GM12878 (cell line): ENCODE measurements at regions not wholly inside any gene's neighbourhood (a gene's known extent, or its start where the extent isn't known, plus 50 kb on each side); places are given as distances from the start of the nearest gene placed in this dataset.

Source experiments
- ATAC-seq: fragments of 200-7000 bp; cut with Tn5 transposase; 3 replicates; pipeline ENCODE4 v1.9.1; 2020; ENCODE audit warnings: mild to moderate bottlenecking, moderate library complexity
- BruUV-seq: library from RNA; stranded (reverse); fragments of 400-500 nt; replicated peaks from 2 replicates; lab custom pipeline; 2021; lab: Mats Ljungman, UMichigan
- CTCF ChIA-PET: fragments of 300-600 bp; sonication (Branson Sonifier 250); formaldehyde crosslinking; extraction: SDS; loops from one replicate; lab custom pipeline; 2021; ENCODE audit warnings: inconsistent platforms; lab: Yijun Ruan, JAX
- POLR2A ChIA-PET: fragments of 350-600 bp; formaldehyde crosslinking; extraction: SDS; loops from one replicate; lab custom pipeline; 2021; ENCODE audit warnings: inconsistent platforms; lab: Charles Lee
- RAD21 ChIA-PET: fragments of 300-600 bp; sonication (Branson Sonifier 250); formaldehyde crosslinking; loops from one replicate; lab custom pipeline; 2023; ENCODE audit warnings: antibody characterized with exemption; ENCODE audit not compliant: unreplicated experiment; lab: Charles Lee
- SMC1A ChIA-PET: fragments of 300-600 bp; sonication (Branson Sonifier 250); formaldehyde crosslinking; loops from one replicate; lab custom pipeline; 2023; ENCODE audit not compliant: unreplicated experiment, uncharacterized antibody; lab: Charles Lee
- DNase-seq: peaks from one replicate; pipeline ENCODE4 v3.0.0-alpha.2; 2011; ENCODE audit warnings: low read depth, low spot score
- FAIRE-seq: peaks from 3 replicates; lab custom pipeline; 2011; peaks lifted over from hg19 to GRCh38; lab: Jason Lieb, UNC
- H2AFZ ChIP-seq: 2 replicates; pipeline ENCODE4 v1.6.0; 2011; ENCODE audit warnings: low read depth, low read length, control low read depth; ENCODE audit not compliant: control insufficient read depth
- H3K27ac ChIP-seq: 2 replicates; pipeline ENCODE4 v1.5.1; 2011; ENCODE audit warnings: control low read depth; ENCODE audit not compliant: control insufficient read depth, insufficient read depth
- H3K27me3 ChIP-seq, 2 experiments: replicated peaks in 1 of 2; 2 replicates each; pipeline versions ENCODE4 v1.6.0 to v1.6.1; 2011; ENCODE audit warnings: low read length in 1 of 2; ENCODE audit not compliant: control insufficient read depth in 2 of 2, insufficient read depth in 2 of 2
- H3K36me3 ChIP-seq, 2 experiments: 2 replicates each; pipeline ENCODE4 v1.5.1; 2011; ENCODE audit warnings: low read length in 1 of 2; ENCODE audit not compliant: control insufficient read depth in 2 of 2, insufficient read depth in 2 of 2
- H3K4me1 ChIP-seq: 2 replicates; pipeline ENCODE4 v1.6.1; 2011; ENCODE audit warnings: mild to moderate bottlenecking, low read length, moderate library complexity, mixed read lengths; ENCODE audit not compliant: control insufficient read depth, insufficient read depth
- H3K4me2 ChIP-seq: 2 replicates; pipeline ENCODE4 v1.6.0; 2011; ENCODE audit warnings: control low read depth; ENCODE audit not compliant: control insufficient read depth, insufficient read depth
- H3K4me3 ChIP-seq: fragments of 200-600 bp; sonication (generic); 2 replicates; pipeline ENCODE4 v1.5.1; 2016
- H3K79me2 ChIP-seq: 2 replicates; pipeline ENCODE4 v1.6.0; 2011; ENCODE audit warnings: low read length; ENCODE audit not compliant: control insufficient read depth, insufficient read depth
- H3K9ac ChIP-seq: 2 replicates; pipeline ENCODE4 v1.8.0; 2011; ENCODE audit warnings: low read length, control low read depth, mixed read lengths; ENCODE audit not compliant: control insufficient read depth, insufficient read depth
- H3K9me3 ChIP-seq: replicated peaks from 3 replicates; pipeline ENCODE4 v1.5.1; 2011; ENCODE audit warnings: mild to moderate bottlenecking, low read length; ENCODE audit not compliant: control insufficient read depth, insufficient read depth
- H4K20me1 ChIP-seq: 2 replicates; pipeline ENCODE4 v1.6.0; 2011; ENCODE audit not compliant: control insufficient read depth, insufficient read depth
- CBFB ChIP-seq: IDR thresholded peaks from 2 replicates; pipeline ENCODE4 v1.6.1; 2016; ENCODE audit warnings: antibody characterized with exemption, low read depth
- WGBS: methylation state at CpG from one replicate; pipeline ENCODE4 v1.1.6; 2016; ENCODE audit warnings: low lambda C conversion rate; ENCODE audit not compliant: insufficient replicate concordance, insufficient coverage; ENCODE audit errors: missing lambda C conversion rate; 5-methylcytosine and 5-hydroxymethylcytosine counted together
- in situ Hi-C: fragments of 300-500 bp; cut with MboI; formaldehyde crosslinking; loops from 9 replicates; pipeline ENCODE4 v1.14.3; 2018; ENCODE audit warnings: mixed read lengths
- intact Hi-C: fragments of 100-400 bp; cut with micrococcal nuclease; formaldehyde crosslinking; loops from one replicate; pipeline ENCODE4 v1.14.2; 2022; ENCODE audit not compliant: unreplicated experiment
- TF ChIP-seq, protein P1 (sequence below): IDR thresholded peaks from 2 replicates; pipeline ENCODE4 v1.6.1; 2012; ENCODE audit warnings: improper control_type of control experiment, low read depth, low read length; ENCODE audit not compliant: insufficient replicate concordance

DNA sequence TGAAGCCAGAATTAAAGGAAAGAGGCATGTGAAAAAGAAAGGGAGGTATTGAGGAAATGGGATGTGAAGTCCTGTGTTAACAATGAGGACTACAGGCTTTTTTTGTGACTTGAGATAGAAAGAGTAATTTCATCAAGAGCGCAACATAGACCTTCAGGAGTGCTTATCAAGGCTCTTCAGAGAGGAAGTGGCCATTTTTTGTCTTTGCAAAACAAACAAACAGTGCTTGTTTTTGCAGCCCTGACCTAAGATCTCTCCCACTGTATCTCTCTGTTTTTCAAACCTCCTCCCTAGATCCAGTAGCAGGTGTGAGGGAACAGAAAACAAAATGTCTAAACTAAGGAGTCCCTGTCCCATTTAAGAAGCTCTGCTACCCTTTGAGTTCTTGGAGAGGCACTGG lies 710.3 kb upstream of the MARCKS start:
- DNase-seq (no peak), ATAC-seq (no peak), FAIRE-seq (no peak)
- no peak overlapping the region for H3K4me2 ChIP-seq
- H4K20me1 ChIP-seq = no peaks in the 10 kb centered on the region
- no peak overlapping the region for H2AFZ ChIP-seq
- BruUV-seq = no TSS peak
- ChIA-PET POLR2A (no interaction called here), SMC1A (interaction anchor here (1.0 kb wide), 1 partner anchor 22 kb away, joined by 3 read pairs; no protein-coding TSS in a partner anchor), CTCF (no interaction called here), RAD21 (no interaction called here)
- H3K9ac ChIP-seq = no peak overlapping the region
- WGBS = 67% methylated on average over 1 of the region's 1 CpG
- H3K27ac ChIP-seq = no peak overlapping the region
- TF ChIP-seq, protein P1, sequence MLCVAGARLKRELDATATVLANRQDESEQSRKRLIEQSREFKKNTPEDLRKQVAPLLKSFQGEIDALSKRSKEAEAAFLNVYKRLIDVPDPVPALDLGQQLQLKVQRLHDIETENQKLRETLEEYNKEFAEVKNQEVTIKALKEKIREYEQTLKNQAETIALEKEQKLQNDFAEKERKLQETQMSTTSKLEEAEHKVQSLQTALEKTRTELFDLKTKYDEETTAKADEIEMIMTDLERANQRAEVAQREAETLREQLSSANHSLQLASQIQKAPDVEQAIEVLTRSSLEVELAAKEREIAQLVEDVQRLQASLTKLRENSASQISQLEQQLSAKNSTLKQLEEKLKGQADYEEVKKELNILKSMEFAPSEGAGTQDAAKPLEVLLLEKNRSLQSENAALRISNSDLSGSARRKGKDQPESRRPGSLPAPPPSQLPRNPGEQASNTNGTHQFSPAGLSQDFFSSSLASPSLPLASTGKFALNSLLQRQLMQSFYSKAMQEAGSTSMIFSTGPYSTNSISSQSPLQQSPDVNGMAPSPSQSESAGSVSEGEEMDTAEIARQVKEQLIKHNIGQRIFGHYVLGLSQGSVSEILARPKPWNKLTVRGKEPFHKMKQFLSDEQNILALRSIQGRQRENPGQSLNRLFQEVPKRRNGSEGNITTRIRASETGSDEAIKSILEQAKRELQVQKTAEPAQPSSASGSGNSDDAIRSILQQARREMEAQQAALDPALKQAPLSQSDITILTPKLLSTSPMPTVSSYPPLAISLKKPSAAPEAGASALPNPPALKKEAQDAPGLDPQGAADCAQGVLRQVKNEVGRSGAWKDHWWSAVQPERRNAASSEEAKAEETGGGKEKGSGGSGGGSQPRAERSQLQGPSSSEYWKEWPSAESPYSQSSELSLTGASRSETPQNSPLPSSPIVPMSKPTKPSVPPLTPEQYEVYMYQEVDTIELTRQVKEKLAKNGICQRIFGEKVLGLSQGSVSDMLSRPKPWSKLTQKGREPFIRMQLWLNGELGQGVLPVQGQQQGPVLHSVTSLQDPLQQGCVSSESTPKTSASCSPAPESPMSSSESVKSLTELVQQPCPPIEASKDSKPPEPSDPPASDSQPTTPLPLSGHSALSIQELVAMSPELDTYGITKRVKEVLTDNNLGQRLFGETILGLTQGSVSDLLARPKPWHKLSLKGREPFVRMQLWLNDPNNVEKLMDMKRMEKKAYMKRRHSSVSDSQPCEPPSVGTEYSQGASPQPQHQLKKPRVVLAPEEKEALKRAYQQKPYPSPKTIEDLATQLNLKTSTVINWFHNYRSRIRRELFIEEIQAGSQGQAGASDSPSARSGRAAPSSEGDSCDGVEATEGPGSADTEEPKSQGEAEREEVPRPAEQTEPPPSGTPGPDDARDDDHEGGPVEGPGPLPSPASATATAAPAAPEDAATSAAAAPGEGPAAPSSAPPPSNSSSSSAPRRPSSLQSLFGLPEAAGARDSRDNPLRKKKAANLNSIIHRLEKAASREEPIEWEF = no peak
- no peak for TF ChIP-seq CBFB
- no peaks in the 10 kb centered on the region for H3K79me2 ChIP-seq
- intact Hi-C loops = no loop called here
- in situ Hi-C loops = no loop called here
- no peak overlapping the region for H3K4me3 ChIP-seq
- no peaks in the 10 kb centered on the region for H3K27me3 ChIP-seq
- no peaks in the 10 kb centered on the region for H3K36me3 ChIP-seq
- H3K4me1 ChIP-seq = no peaks in the 10 kb centered on the region
- H3K9me3 ChIP-seq = no peaks in the 10 kb centered on the region
